Vagina (tissue), 2 donors: ENCODE measurements at regions not wholly inside any gene's neighbourhood (a gene's known extent, or its start where the extent isn't known, plus 50 kb on each side); places are given as distances from the start of the nearest gene placed in this dataset.

Experiments used
- DNase-seq, 2 donors: peaks; one replicate each; pipeline ENCODE4 v3.0.0-alpha.2; 2017; ENCODE audit errors: extremely low spot score in 2 of 2
- H3K27ac ChIP-seq: fragments of 200-600 bp; sonication (generic); one replicate; pipeline ENCODE4 v1.5.1; 2019
- H3K27me3 ChIP-seq: fragments of 200-600 bp; sonication (generic); one replicate; pipeline ENCODE4 v1.5.1; 2019
- H3K36me3 ChIP-seq, 2 donors: fragments of 200-600 bp; sonication (generic); one replicate each; pipeline ENCODE4 v1.5.1; 2017 to 2019
- H3K4me1 ChIP-seq: fragments of 200-600 bp; sonication (generic); one replicate; pipeline ENCODE4 v1.5.1; 2019
- H3K4me3 ChIP-seq, 2 donors: fragments of 200-600 bp; sonication (generic); 1 replicate in 1 of 2; 2 replicates in 1 of 2; pipeline ENCODE4 v1.5.1; 2016 to 2019
- H3K9me3 ChIP-seq: fragments of 200-600 bp; sonication (generic); one replicate; pipeline ENCODE4 v1.5.1; 2019
- CTCF ChIP-seq, 3 experiments: fragments of 450-650 bp in 2 of 3; fragments of 200-600 bp in 1 of 3; sonication (generic) in 1 of 3; IDR thresholded peaks; one replicate each; pipeline ENCODE4 v1.5.1; 2017 to 2019; ENCODE audit warnings: antibody characterized with exemption in 3 of 3, mild to moderate bottlenecking in 2 of 3, moderate library complexity in 2 of 3
- POLR2A ChIP-seq, 2 donors: fragments of 450-650 bp; IDR thresholded peaks; one replicate each; pipeline ENCODE4 v1.6.1; 2017; ENCODE audit warnings: antibody characterized with exemption in 2 of 2, mild to moderate bottlenecking in 2 of 2, moderate library complexity in 2 of 2
- POLR2AphosphoS5 ChIP-seq, 2 donors: sonication (generic); formaldehyde crosslinking; IDR thresholded peaks; one replicate each; pipeline ENCODE4 v1.9.0; 2017; ENCODE audit warnings: antibody characterized with exemption in 2 of 2, mild to moderate bottlenecking in 2 of 2, low read depth in 1 of 2; ENCODE audit not compliant: insufficient read depth in 1 of 2
- intact Hi-C: fragments of 100-400 bp; cut with DNase I; formaldehyde crosslinking; loops from one replicate; pipeline ENCODE4 v1.15.1; 2023

DNA sequence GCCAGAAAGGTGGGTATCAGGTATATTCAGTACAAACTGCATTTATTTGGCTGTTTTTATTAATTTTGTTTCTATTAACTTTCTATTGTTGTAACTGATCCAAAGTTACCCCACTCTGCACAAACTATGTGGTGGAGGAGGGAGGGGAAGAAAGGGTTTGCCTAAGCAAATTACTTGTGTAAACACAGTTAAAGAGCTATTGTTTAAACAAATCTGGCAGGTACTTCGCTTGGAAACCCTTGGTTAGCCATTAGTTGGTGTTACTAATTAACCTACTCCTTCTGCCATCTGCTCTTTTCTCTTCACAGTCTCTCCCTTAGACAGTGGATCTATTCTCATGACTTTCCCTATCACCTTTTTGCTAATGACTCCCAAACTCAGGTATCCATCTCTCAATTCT is 328.4 kb upstream of the NECTIN3 start:
- Histone ChIP-seq H3K4me3 (no peak overlapping the region), H3K27ac (no peak overlapping the region), H3K4me1 (no peaks in the 10 kb centered on the region), H3K9me3 (no peaks in the 10 kb centered on the region), H3K27me3 (no peaks in the 10 kb centered on the region), H3K36me3 (no peaks in the 10 kb centered on the region)
- no peak for TF ChIP-seq POLR2A (IDR thresholded peaks at IDR 0.05)
- no peak for TF ChIP-seq POLR2AphosphoS5 (IDR thresholded peaks at IDR 0.05; ENCODE audit: insufficient read depth in 1 of 2, low read depth in 1 of 2)
- TF ChIP-seq CTCF (IDR thresholded peaks at IDR 0.05), result no peak
- intact Hi-C loops, result no loop called here
- DNase-seq, result no peak

DNA sequence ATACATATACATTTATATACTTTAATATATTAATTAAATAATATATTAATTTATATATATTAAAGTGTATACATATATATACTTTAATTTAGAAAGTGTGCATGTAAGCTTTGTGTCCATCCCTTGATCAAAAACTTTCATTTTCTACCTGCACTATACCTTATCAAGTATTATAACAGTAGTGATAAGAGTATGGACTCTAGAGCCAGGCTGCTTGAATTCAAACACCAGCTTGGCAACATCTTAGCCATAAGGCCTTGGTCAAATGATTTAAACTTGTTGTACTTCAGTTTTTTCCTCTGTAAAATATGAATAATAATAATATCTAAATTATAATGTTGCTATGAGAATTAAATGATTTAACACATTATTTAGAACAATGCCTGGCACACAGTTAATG is 327.6 kb upstream of the NECTIN3 start:
- Histone ChIP-seq H3K27ac (no peak overlapping the region), H3K4me3 (no peak overlapping the region), H3K36me3 (no peaks in the 10 kb centered on the region), H3K27me3 (no peaks in the 10 kb centered on the region), H3K4me1 (no peaks in the 10 kb centered on the region), H3K9me3 (no peaks in the 10 kb centered on the region)
- no peak for DNase-seq
- intact Hi-C loops, result no loop called here
- TF ChIP-seq POLR2AphosphoS5 (IDR thresholded peaks at IDR 0.05; ENCODE audit: insufficient read depth in 1 of 2, low read depth in 1 of 2) (no peak), CTCF (IDR thresholded peaks at IDR 0.05) (no peak), POLR2A (IDR thresholded peaks at IDR 0.05) (no peak)

- no peaks in the 10 kb centered on the region for H3K9me3 ChIP-seq
- H3K27ac ChIP-seq, result no peak overlapping the region
- no peaks in the 10 kb centered on the region for H3K4me1 ChIP-seq
- H3K36me3 ChIP-seq, result no peaks in the 10 kb centered on the region
- intact Hi-C loops, result no loop called here
- no peak for DNase-seq
- H3K27me3 ChIP-seq, result no peaks in the 10 kb centered on the region
- no peak overlapping the region for H3K4me3 ChIP-seq
- TF ChIP-seq POLR2A (IDR thresholded peaks at IDR 0.05), result no peak
- no peak for TF ChIP-seq POLR2AphosphoS5 (IDR thresholded peaks at IDR 0.05; ENCODE audit: insufficient read depth in 1 of 2, low read depth in 1 of 2)
Observed at GRCh38 chr3:110744723-110745122, 326.9 kb upstream of the NECTIN3 start.

GRCh38 chr3:110749006-110749405 is 322.6 kb upstream of the NECTIN3 start:
- intact Hi-C loops, result no loop called here
- DNase-seq, result no peak
- no peaks in the 10 kb centered on the region for H3K4me1 ChIP-seq
- no peak overlapping the region for H3K27ac ChIP-seq
- TF ChIP-seq CTCF (IDR thresholded peaks at IDR 0.05), result no peak
- TF ChIP-seq POLR2A (IDR thresholded peaks at IDR 0.05), result no peak
- TF ChIP-seq POLR2AphosphoS5 (IDR thresholded peaks at IDR 0.05; ENCODE audit: insufficient read depth in 1 of 2, low read depth in 1 of 2), result no peak
- no peaks in the 10 kb centered on the region for H3K27me3 ChIP-seq
- no peaks in the 10 kb centered on the region for H3K9me3 ChIP-seq
- H3K36me3 ChIP-seq, result no peaks in the 10 kb centered on the region
- no peak overlapping the region for H3K4me3 ChIP-seq

DNA sequence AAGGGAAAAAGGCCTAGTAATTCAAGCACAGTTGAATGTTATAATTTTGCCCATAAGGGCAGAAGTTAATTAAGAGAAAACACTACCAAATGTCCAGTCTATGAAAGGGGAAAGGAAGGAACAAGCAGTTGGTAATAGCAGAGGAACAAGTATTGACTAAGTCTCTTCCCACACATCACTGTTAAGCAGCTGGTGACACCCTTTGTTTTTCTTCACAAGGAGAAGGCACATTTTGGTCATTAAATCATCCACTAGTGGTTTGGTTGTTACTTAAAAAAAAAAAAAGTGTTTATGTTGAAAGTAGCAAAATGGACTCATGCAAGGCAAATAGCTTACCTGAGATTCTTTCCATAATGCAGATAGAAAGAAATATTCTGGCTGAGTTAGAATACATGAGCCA is 321.4 kb upstream of the NECTIN3 start:
- Histone ChIP-seq H3K36me3 (no peaks in the 10 kb centered on the region), H3K4me1 (no peaks in the 10 kb centered on the region), H3K27ac (no peak overlapping the region), H3K9me3 (no peaks in the 10 kb centered on the region), H3K27me3 (no peaks in the 10 kb centered on the region), H3K4me3 (no peak overlapping the region)
- intact Hi-C loops, result no loop called here
- TF ChIP-seq CTCF (IDR thresholded peaks at IDR 0.05), result no peak
- TF ChIP-seq POLR2A (IDR thresholded peaks at IDR 0.05), result no peak
- TF ChIP-seq POLR2AphosphoS5 (IDR thresholded peaks at IDR 0.05; ENCODE audit: insufficient read depth in 1 of 2, low read depth in 1 of 2), result no peak
- no peak for DNase-seq

DNA sequence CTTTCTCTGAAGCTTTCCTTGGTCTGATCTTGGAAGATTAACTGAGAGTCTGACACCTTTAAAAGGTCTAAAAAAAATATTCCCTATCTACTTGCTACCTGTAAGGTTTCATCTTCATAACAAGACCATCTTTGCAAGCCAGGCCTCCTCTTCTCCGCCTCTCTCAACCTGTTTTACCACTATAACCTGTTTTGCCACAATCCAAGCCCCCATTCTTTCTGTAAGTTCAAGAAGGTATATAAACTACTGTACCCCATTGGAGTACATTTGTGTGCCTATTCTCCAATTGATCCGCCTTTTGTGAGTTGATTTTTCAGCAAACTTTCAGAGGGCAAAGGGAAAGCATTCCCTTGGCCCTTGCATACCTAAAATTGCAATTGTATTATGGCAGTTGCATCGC is 319.3 kb upstream of the NECTIN3 start:
- DNase-seq, result no peak
- no peak for TF ChIP-seq POLR2A (IDR thresholded peaks at IDR 0.05)
- TF ChIP-seq CTCF (IDR thresholded peaks at IDR 0.05), result no peak
- no peak for TF ChIP-seq POLR2AphosphoS5 (IDR thresholded peaks at IDR 0.05; ENCODE audit: insufficient read depth in 1 of 2, low read depth in 1 of 2)
- Histone ChIP-seq H3K4me3 (no peak overlapping the region), H3K27ac (no peak overlapping the region), H3K36me3 (no peaks in the 10 kb centered on the region), H3K9me3 (no peaks in the 10 kb centered on the region), H3K27me3 (no peaks in the 10 kb centered on the region), H3K4me1 (no peaks in the 10 kb centered on the region)
- intact Hi-C loops, result no loop called here
